ENCODE measurements at regions not wholly inside any gene's neighbourhood (a gene's known extent, or its start where the extent isn't known, plus 50 kb on each side); places are given as distances from the start of the nearest gene placed in this dataset.

- DNase-seq: no peak
- no peaks in the 10 kb centered on the region for H3K36me3 ChIP-seq
- no peaks in the 10 kb centered on the region for H3K9me3 ChIP-seq (ENCODE audit: severe bottlenecking)
- no peak overlapping the region for H3K27ac ChIP-seq
- no peaks in the 10 kb centered on the region for H3K27me3 ChIP-seq (ENCODE audit: insufficient read depth, low read depth, severe bottlenecking)
- no peak for TF ChIP-seq CTCF (IDR thresholded peaks at IDR 0.05; ENCODE audit: low read depth, low read length)
- H3K4me3 ChIP-seq (ENCODE audit: low read depth, low read length): no peak overlapping the region
Measured at GRCh38 chr2:59868981-59869380, 684.5 kb downstream of the BCL11A start.

GRCh38 chr2:59866436-59866835 lies 687.0 kb downstream of the BCL11A start:
- DNase-seq: no peak
- no peak for TF ChIP-seq CTCF (IDR thresholded peaks at IDR 0.05; ENCODE audit: low read depth, low read length)
- H3K36me3 ChIP-seq: no peaks in the 10 kb centered on the region

GRCh38 chr2:59858540-59858939 lies 694.9 kb downstream of the BCL11A start:
- H3K27me3 ChIP-seq (ENCODE audit: insufficient read depth, low read depth, severe bottlenecking): no peaks in the 10 kb centered on the region
- no peak overlapping the region for H3K4me3 ChIP-seq (ENCODE audit: low read depth, low read length)
- TF ChIP-seq CTCF (IDR thresholded peaks at IDR 0.05; ENCODE audit: low read depth, low read length): no peak
- no peak overlapping the region for H3K27ac ChIP-seq
- DNase-seq: no peak
- no peaks in the 10 kb centered on the region for H3K36me3 ChIP-seq
- H3K9me3 ChIP-seq (ENCODE audit: severe bottlenecking): peaks cover 14% of the 10 kb centered on the region

More at GRCh38 chr2:59866436-59866835, 687.0 kb downstream of the BCL11A start:
- no peak overlapping the region for H3K27ac ChIP-seq
- no peak overlapping the region for H3K4me3 ChIP-seq (ENCODE audit: low read depth, low read length)
- H3K9me3 ChIP-seq (ENCODE audit: severe bottlenecking): peaks cover 8% of the 10 kb centered on the region
- no peaks in the 10 kb centered on the region for H3K27me3 ChIP-seq (ENCODE audit: insufficient read depth, low read depth, severe bottlenecking)

- no peak overlapping the region for H3K4me3 ChIP-seq (ENCODE audit: low read depth, low read length)
- no peaks in the 10 kb centered on the region for H3K36me3 ChIP-seq
- H3K9me3 ChIP-seq (ENCODE audit: severe bottlenecking): peaks cover 12% of the 10 kb centered on the region
- no peak for TF ChIP-seq CTCF (IDR thresholded peaks at IDR 0.05; ENCODE audit: low read depth, low read length)
- no peak overlapping the region for H3K27ac ChIP-seq
- no peak for DNase-seq
- no peaks in the 10 kb centered on the region for H3K27me3 ChIP-seq (ENCODE audit: insufficient read depth, low read depth, severe bottlenecking)
Measured at GRCh38 chr2:59857109-59857508, 696.3 kb downstream of the BCL11A start.

GRCh38 chr2:59856391-59856790 lies 697.1 kb downstream of the BCL11A start:
- H3K36me3 ChIP-seq: no peaks in the 10 kb centered on the region
- no peak for DNase-seq
- H3K4me3 ChIP-seq (ENCODE audit: low read depth, low read length): no peak overlapping the region
- H3K27ac ChIP-seq: no peak overlapping the region
- H3K9me3 ChIP-seq (ENCODE audit: severe bottlenecking): peaks cover 5% of the 10 kb centered on the region
- TF ChIP-seq CTCF (IDR thresholded peaks at IDR 0.05; ENCODE audit: low read depth, low read length): no peak
- H3K27me3 ChIP-seq (ENCODE audit: insufficient read depth, low read depth, severe bottlenecking): no peaks in the 10 kb centered on the region

- no peak for DNase-seq
- no peaks in the 10 kb centered on the region for H3K36me3 ChIP-seq
- no peak overlapping the region for H3K27ac ChIP-seq
- TF ChIP-seq CTCF (IDR thresholded peaks at IDR 0.05; ENCODE audit: low read depth, low read length): no peak
- no peak overlapping the region for H3K4me3 ChIP-seq (ENCODE audit: low read depth, low read length)
- no peaks in the 10 kb centered on the region for H3K27me3 ChIP-seq (ENCODE audit: insufficient read depth, low read depth, severe bottlenecking)
- no peaks in the 10 kb centered on the region for H3K9me3 ChIP-seq (ENCODE audit: severe bottlenecking)
Measured at GRCh38 chr2:59853032-59853431, 700.4 kb downstream of the BCL11A start.

Measured in WERI-Rb-1 (cell line).